ENCODE measurements at regions not wholly inside any gene's neighbourhood (a gene's known extent, or its start where the extent isn't known, plus 50 kb on each side); places are given as distances from the start of the nearest gene placed in this dataset.

DNA sequence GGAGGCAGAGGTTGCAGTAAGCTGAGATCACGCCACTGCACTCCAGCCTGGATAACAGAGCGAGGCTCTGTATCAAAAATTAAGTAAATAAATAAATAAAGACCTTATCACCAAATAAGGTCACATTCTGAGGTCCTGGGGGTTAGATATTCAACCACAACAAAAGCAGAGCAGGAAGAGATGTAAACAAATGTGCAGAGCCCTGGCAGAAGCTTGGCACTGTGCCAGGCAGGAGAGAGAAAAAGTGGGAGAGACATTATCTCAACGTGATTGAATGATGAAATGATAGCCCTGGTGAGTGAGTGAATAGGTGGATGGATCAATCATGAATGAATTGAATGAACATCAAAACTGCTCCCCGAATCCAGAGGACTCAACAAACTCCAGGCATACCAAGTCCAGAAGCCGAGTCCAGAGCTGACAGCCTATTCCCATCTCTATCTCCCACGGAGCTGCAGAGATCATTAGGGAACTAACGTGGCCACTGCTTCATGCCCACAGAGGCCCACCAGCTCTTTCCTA lies 150.7 kb downstream of the TOMM20 start:
- H3K27me3 ChIP-seq (ENCODE audit: control insufficient read depth in 1 of 2, insufficient read depth in 2 of 2, low read length in 2 of 2), result no peaks in the 10 kb centered on the region
- intact Hi-C loops (cut with DNase I, micrococcal nuclease), result loop anchor here (2.0 to 5.0 kb wide), 3 partner anchors 19 to 366 kb away; partner anchors contain the start of gene IRF2BP2 (in 1 of the 2)
- H3K36me3 ChIP-seq (ENCODE audit: insufficient read depth, low read length), result no peaks in the 10 kb centered on the region
- H3K27me3 Mint-ChIP-seq, result no peaks in the 10 kb centered on the region
- H3K4me1 ChIP-seq (ENCODE audit: insufficient read depth, low read length), result peaks cover 55% of the 10 kb centered on the region
- H3K27ac Mint-ChIP-seq, result peak overlapping the region; percentile 93
- no peak for TF ChIP-seq CTCF (IDR thresholded peaks at IDR 0.05)
- peaks cover 63% of the 10 kb centered on the region for H3K4me1 Mint-ChIP-seq (ENCODE audit: low read depth)
- H3K9me3 Mint-ChIP-seq, result no peaks in the 10 kb centered on the region
- ChIA-PET CTCF (interaction anchor here (0.9 to 2.5 kb wide), 8 partner anchors 13 to 380 kb away, joined by 3 to 13 read pairs (median 4); no protein-coding TSS in a partner anchor), POLR2A (interaction anchor here (0.9 to 3.3 kb wide), 9 partner anchors 8 to 377 kb away, joined by 3 to 20 read pairs (median 8); partner anchors contain the start of gene IRF2BP2)
- H3K4me3 Mint-ChIP-seq, result peak overlapping the region; percentile 23
- no peaks in the 10 kb centered on the region for H3K36me3 Mint-ChIP-seq (ENCODE audit: low read depth)
- no peak overlapping the region for H3K4me3 ChIP-seq (ENCODE audit: low read length)
- ATAC-seq (ENCODE audit: poor library complexity), result no peak
- H3K27ac ChIP-seq (ENCODE audit: low read depth in 1 of 2, low read length in 2 of 2), result peak overlapping the region; percentile 63 to 72
- peak in 2 of 14 experiments; percentile 47 to 59 for DNase-seq
- no peaks in the 10 kb centered on the region for H3K9me3 ChIP-seq (ENCODE audit: control insufficient read depth in 1 of 2, insufficient read depth in 1 of 2, low read length in 2 of 2)

DNA sequence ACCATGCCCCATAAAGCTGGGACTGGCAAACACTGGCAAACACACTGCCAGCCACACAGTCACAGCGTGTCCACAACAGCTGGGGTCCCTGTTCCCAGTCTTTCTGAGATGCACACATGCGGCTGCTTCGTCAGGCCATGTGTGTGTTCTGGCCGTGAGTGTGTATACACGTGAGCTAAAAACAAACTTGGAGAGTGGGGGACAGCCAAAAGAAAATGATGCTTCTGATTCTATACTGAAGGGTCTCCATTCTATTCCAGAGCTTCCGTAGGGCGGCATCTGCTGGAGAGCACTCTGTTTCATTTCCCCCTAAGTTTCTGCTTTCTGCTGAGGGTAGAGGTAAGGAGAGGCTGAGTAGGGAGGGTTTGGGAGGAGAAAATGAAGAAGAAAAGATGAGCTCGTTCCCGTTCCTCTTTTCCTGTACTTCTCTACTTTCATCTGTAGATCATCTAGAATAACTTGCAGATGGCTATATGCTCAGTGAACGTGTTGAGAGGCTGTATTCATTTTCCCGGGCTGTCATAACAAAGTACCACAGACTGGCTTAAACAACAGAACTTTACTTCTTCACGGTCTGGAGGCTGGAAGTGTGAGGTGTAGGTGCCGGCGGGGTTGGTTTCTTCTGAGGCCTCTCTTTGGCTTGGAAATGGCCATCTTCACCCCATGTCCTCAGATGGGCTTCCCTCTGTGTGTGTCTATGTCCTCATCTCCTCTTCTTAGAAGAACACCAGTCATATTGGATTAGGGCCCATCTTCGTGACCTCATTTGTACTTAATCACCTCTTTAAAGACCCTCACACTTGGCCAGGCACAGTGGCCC lies 151.6 kb downstream of the TOMM20 start:
- Mint-ChIP-seq H3K4me3 (no peak overlapping the region), H3K27me3 (no peaks in the 10 kb centered on the region), H3K9me3 (no peaks in the 10 kb centered on the region), H3K4me1 (ENCODE audit: low read depth) (peaks cover 68% of the 10 kb centered on the region), H3K36me3 (ENCODE audit: low read depth) (no peaks in the 10 kb centered on the region), H3K27ac (peak overlapping the region; percentile 93)
- Histone ChIP-seq H3K36me3 (ENCODE audit: insufficient read depth, low read length) (no peaks in the 10 kb centered on the region), H3K27ac (ENCODE audit: low read depth in 1 of 2, low read length in 2 of 2) (no peak overlapping the region), H3K27me3 (ENCODE audit: control insufficient read depth in 1 of 2, insufficient read depth in 2 of 2, low read length in 2 of 2) (no peaks in the 10 kb centered on the region), H3K4me1 (ENCODE audit: insufficient read depth, low read length) (peaks cover 64% of the 10 kb centered on the region), H3K9me3 (ENCODE audit: control insufficient read depth in 1 of 2, insufficient read depth in 1 of 2, low read length in 2 of 2) (no peaks in the 10 kb centered on the region), H3K4me3 (ENCODE audit: low read length) (no peak overlapping the region)
- POLR2A ChIA-PET, result no interaction called here
- no peak for ATAC-seq (ENCODE audit: poor library complexity)
- intact Hi-C loops (cut with DNase I, micrococcal nuclease), result loop anchor here (2.0 to 5.0 kb wide), 3 partner anchors 20 to 365 kb away; partner anchors contain the start of gene IRF2BP2 (in 1 of the 2)
- no peak for DNase-seq
- CTCF ChIA-PET, result interaction anchor here (2.5 kb wide), 1 partner anchor 107 kb away, joined by 13 read pairs; no protein-coding TSS in a partner anchor
- no peak for TF ChIP-seq CTCF (IDR thresholded peaks at IDR 0.05)

DNA sequence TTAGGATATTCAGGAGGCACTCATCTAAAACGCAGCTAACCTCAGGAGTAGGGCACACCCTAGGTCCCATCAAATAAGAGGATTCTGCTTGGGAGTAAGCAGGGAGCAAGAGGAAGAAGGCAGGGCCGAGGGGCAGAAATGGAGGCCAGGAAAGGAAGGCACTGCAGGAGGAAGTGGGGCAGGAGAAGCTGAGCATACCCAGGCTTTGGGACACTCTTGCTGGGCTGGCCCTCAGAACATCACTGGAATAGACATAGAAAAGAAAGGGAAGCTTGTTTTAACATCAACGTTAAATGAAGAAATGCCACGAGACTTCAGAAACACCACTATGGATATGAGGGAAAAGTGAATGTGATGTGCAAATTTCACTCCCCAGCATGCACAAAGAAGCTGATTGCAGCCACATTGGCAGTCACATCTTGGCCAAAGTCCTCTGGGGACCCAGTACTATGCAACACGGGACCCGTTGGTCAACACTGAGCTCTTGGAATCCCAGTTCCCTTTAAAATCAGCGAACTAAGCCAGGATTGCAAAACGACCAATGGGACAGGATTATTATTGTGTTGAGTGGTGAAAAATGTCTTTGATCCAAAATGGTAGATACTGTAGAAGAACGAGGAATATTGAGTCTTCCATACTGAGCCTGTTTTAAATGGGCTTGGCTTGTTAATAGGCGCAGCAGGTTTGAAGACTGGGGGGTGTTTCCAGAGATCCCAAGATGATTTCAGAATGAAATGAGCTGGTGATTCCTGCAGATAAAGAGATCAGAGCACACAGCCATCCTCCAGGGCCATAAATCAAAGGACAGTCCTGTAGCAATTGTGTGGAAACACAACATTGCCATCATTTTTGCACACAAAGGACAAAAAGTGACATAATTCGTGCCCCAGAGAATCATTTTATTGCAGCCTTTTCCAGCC lies 152.4 kb downstream of the TOMM20 start:
- no peak for ATAC-seq (ENCODE audit: poor library complexity)
- Histone ChIP-seq H3K27ac (ENCODE audit: low read depth in 1 of 2, low read length in 2 of 2) (no peak overlapping the region), H3K4me3 (ENCODE audit: low read length) (no peak overlapping the region), H3K27me3 (ENCODE audit: control insufficient read depth in 1 of 2, insufficient read depth in 2 of 2, low read length in 2 of 2) (no peaks in the 10 kb centered on the region), H3K9me3 (ENCODE audit: control insufficient read depth in 1 of 2, insufficient read depth in 1 of 2, low read length in 2 of 2) (no peaks in the 10 kb centered on the region), H3K36me3 (ENCODE audit: insufficient read depth, low read length) (no peaks in the 10 kb centered on the region), H3K4me1 (ENCODE audit: insufficient read depth, low read length) (peaks cover 67% of the 10 kb centered on the region)
- Mint-ChIP-seq H3K27me3 (no peaks in the 10 kb centered on the region), H3K36me3 (ENCODE audit: low read depth) (no peaks in the 10 kb centered on the region), H3K4me3 (no peak overlapping the region), H3K27ac (peak overlapping the region; percentile 93), H3K4me1 (ENCODE audit: low read depth) (peaks cover 68% of the 10 kb centered on the region), H3K9me3 (no peaks in the 10 kb centered on the region)
- no peak for TF ChIP-seq CTCF (IDR thresholded peaks at IDR 0.05)
- no peak for DNase-seq
- intact Hi-C loops (cut with DNase I, micrococcal nuclease), result loop anchor here (2.0 to 5.0 kb wide), 3 partner anchors 21 to 364 kb away; partner anchors contain the start of gene IRF2BP2 (in 1 of the 2)
- POLR2A ChIA-PET, result interaction anchor here (1.7 kb wide), 1 partner anchor 11 kb away, joined by 6 read pairs; no protein-coding TSS in a partner anchor
- CTCF ChIA-PET, result no interaction called here
